A673 (cell line): ENCODE measurements at regions not wholly inside any gene's neighbourhood (a gene's known extent, or its start where the extent isn't known, plus 50 kb on each side); places are given as distances from the start of the nearest gene placed in this dataset.

ENCODE experiments used
- BruUV-seq: library from RNA; stranded (reverse); fragments of 400-500 nt; replicated peaks from 2 replicates; lab custom pipeline; 2021; lab: Mats Ljungman, UMichigan
- CTCF ChIA-PET: fragments of 300-600 bp; sonication (Branson Sonifier 250); formaldehyde crosslinking; loops from one replicate; lab custom pipeline; 2022; ENCODE audit warnings: antibody characterized with exemption; lab: Charles Lee
- POLR2A ChIA-PET: fragments of 300-600 bp; sonication (Branson Sonifier 250); formaldehyde crosslinking; loops from one replicate; lab custom pipeline; 2022; ENCODE audit warnings: antibody characterized with exemption; ENCODE audit not compliant: low non-redundant PET; lab: Charles Lee
- DNase-seq: peaks from one replicate; pipeline ENCODE4 v3.0.0-alpha.2; 2015; ENCODE audit warnings: low spot score
- H3K27ac ChIP-seq: fragments of 200-600 bp; sonication (generic); 2 replicates; pipeline ENCODE4 v1.5.1; 2016; ENCODE audit warnings: mixed run types, low read depth, mild to moderate bottlenecking, mixed read lengths, antibody characterized with exemption, low read length; ENCODE audit not compliant: poor library complexity, severe bottlenecking
- H3K27me3 ChIP-seq: fragments of 200-600 bp; sonication (generic); replicated peaks from 2 replicates; pipeline ENCODE4 v1.6.1; 2017; ENCODE audit warnings: mixed run types, low read depth, mild to moderate bottlenecking, mixed read lengths, antibody characterized with exemption, low read length; ENCODE audit not compliant: insufficient read depth, poor library complexity
- H3K36me3 ChIP-seq: fragments of 200-600 bp; sonication (generic); 2 replicates; pipeline ENCODE4 v1.6.1; 2016; ENCODE audit warnings: mixed run types, mild to moderate bottlenecking, mixed read lengths, antibody characterized with exemption, low read length; ENCODE audit not compliant: insufficient read depth, poor library complexity, severe bottlenecking
- H3K4me1 ChIP-seq: fragments of 200-600 bp; sonication (generic); 2 replicates; pipeline ENCODE4 v1.6.1; 2017; ENCODE audit warnings: mixed run types, mild to moderate bottlenecking, mixed read lengths, antibody characterized with exemption, low read length; ENCODE audit not compliant: insufficient read depth, poor library complexity, severe bottlenecking
- H3K4me3 ChIP-seq: fragments of 200-600 bp; sonication (generic); 2 replicates; pipeline ENCODE4 v1.5.1; 2016; ENCODE audit warnings: low read depth, mixed run types, mild to moderate bottlenecking, mixed read lengths, low read length; ENCODE audit not compliant: poor library complexity, severe bottlenecking
- H3K9me3 ChIP-seq: fragments of 200-600 bp; sonication (generic); 2 replicates; pipeline ENCODE4 v1.6.1; 2016; ENCODE audit warnings: mixed run types, low read depth, mild to moderate bottlenecking, mixed read lengths, antibody characterized with exemption, low read length; ENCODE audit not compliant: poor library complexity, severe bottlenecking
- EZH2 ChIP-seq: fragments of 200-600 bp; sonication (generic); IDR thresholded peaks from 2 replicates; pipeline ENCODE4 v1.6.1; 2017; ENCODE audit warnings: borderline replicate concordance, low read depth, mild to moderate bottlenecking, mixed read lengths, antibody characterized with exemption, low read length; ENCODE audit not compliant: poor library complexity, severe bottlenecking
- intact Hi-C: fragments of 100-400 bp; cut with micrococcal nuclease; formaldehyde crosslinking; loops from one replicate; pipeline ENCODE4 v1.10.0; 2022; ENCODE audit not compliant: unreplicated experiment
- TF ChIP-seq, protein P1 (sequence below): fragments of 300-800, 200-600 bp; sonication (generic); conservative IDR thresholded peaks from 2 replicates; pipeline ENCODE4 v1.5.1; 2017; ENCODE audit warnings: low read depth, mild to moderate bottlenecking, antibody characterized with exemption, low read length, moderate library complexity, mixed read lengths

DNA sequence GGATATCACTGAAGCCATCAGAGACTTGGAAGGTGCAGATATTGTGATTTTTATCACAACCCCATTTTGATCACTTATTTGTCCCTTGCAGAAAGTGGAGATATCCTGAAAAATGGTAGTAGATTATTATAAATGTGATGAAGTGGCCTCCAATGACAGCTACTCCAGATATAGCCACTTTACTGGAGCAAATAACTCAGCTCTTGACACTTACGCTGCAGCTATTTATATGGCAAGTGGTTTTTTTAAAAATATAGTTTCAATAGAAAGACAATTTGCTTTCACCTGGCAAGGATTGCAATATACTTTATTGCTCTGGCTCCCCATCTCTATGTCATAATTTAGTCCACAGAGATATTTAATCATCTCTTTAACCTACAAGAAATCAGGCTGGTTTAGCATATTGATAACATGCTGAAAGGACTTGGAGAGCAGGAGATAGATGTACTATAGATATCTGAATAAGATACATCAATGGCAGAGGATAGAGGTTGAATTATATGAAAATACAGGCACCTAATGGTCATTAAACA is 182.8 kb upstream of the SKOR2 start:
- no peak overlapping the region for H3K27ac ChIP-seq
- no peak overlapping the region for H3K4me3 ChIP-seq
- H3K36me3 ChIP-seq, result no peaks in the 10 kb centered on the region
- no peaks in the 10 kb centered on the region for H3K4me1 ChIP-seq
- CTCF ChIA-PET, result no interaction called here
- no peaks in the 10 kb centered on the region for H3K9me3 ChIP-seq
- TF ChIP-seq, protein P1, sequence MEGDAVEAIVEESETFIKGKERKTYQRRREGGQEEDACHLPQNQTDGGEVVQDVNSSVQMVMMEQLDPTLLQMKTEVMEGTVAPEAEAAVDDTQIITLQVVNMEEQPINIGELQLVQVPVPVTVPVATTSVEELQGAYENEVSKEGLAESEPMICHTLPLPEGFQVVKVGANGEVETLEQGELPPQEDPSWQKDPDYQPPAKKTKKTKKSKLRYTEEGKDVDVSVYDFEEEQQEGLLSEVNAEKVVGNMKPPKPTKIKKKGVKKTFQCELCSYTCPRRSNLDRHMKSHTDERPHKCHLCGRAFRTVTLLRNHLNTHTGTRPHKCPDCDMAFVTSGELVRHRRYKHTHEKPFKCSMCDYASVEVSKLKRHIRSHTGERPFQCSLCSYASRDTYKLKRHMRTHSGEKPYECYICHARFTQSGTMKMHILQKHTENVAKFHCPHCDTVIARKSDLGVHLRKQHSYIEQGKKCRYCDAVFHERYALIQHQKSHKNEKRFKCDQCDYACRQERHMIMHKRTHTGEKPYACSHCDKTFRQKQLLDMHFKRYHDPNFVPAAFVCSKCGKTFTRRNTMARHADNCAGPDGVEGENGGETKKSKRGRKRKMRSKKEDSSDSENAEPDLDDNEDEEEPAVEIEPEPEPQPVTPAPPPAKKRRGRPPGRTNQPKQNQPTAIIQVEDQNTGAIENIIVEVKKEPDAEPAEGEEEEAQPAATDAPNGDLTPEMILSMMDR, result no peak
- no peak for TF ChIP-seq EZH2
- POLR2A ChIA-PET, result no interaction called here
- peaks cover 68% of the 10 kb centered on the region for H3K27me3 ChIP-seq
- DNase-seq, result no peak
- BruUV-seq, result no TSS peak
- intact Hi-C loops, result no loop called here

DNA sequence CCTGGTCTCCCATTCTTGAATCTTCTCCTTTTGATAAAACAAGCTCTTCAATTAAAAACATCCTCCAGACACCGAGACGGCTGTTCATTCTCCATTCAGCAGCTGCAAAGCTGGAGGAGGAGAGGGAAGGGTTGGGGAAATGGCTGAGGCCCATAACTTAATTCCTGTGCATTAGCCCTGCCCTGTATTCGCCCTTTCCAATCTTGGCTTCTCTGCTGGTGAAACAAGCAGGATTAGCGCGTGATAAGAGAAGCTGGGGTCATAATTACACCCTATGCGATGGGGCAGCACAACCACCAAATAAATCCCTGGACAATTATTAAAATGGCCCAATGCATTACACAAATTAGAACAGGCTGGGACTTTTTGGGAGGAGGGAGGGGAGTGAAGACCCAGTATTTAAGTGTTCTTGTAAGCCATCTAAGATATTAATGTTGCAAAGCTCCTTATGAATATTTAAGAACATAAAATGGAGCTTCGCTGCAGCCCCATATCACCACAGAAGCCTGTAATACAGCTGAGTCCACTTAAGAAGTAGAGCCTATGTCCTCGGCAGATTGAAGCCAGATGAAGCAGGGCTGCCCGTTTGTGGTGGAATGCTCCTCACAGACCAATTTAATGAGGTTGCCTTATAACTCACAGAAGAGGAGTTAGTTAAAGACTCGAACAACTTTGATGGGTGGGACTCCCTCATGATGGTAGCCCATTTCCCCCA is 176.6 kb upstream of the SKOR2 start:
- Histone ChIP-seq H3K27me3 (peaks cover 42% of the 10 kb centered on the region), H3K27ac (no peak overlapping the region), H3K36me3 (no peaks in the 10 kb centered on the region), H3K9me3 (no peaks in the 10 kb centered on the region), H3K4me3 (no peak overlapping the region), H3K4me1 (no peaks in the 10 kb centered on the region)
- intact Hi-C loops, result no loop called here
- POLR2A ChIA-PET, result interaction anchor here (0.5 kb wide), 1 partner anchor 716 kb away, joined by 4 read pairs; no protein-coding TSS in a partner anchor
- no TSS peak for BruUV-seq
- CTCF ChIA-PET, result no interaction called here
- DNase-seq, result no peak
- TF ChIP-seq, protein P1, result no peak
- TF ChIP-seq EZH2, result no peak

DNA sequence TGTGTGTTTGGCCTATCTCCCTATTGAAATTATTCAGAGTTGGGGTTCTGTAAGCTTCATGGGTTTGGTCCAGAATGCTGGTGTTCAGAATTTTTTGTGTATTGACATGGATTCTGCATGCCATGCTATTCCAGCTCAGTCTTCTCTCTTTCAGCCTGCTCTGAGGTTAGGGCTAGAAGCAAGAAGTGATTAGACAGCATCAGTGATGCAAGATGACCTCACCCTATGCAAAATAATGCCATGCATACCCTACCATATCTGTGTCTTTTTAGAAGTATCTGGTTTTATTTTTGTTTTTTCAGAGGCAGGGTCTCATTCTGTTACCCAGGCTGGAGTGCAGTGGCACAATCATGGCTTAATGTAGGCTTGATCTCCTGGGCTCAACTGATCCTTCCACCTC is 175.6 kb upstream of the SKOR2 start:
- Histone ChIP-seq H3K9me3 (no peaks in the 10 kb centered on the region), H3K27ac (no peak overlapping the region), H3K36me3 (no peaks in the 10 kb centered on the region), H3K4me3 (no peak overlapping the region), H3K4me1 (no peaks in the 10 kb centered on the region), H3K27me3 (peaks cover 32% of the 10 kb centered on the region)
- TF ChIP-seq EZH2, result no peak
- TF ChIP-seq, protein P1, result no peak
- no TSS peak for BruUV-seq
- no peak for DNase-seq
- CTCF ChIA-PET, result no interaction called here
- POLR2A ChIA-PET, result no interaction called here
- intact Hi-C loops, result no loop called here
